HG02798 (cell line): ENCODE measurements at regions not wholly inside any gene's neighbourhood (a gene's known extent, or its start where the extent isn't known, plus 50 kb on each side); places are given as distances from the start of the nearest gene placed in this dataset.
"Not testable (repeated sequence)": the region's sequence is repeated elsewhere in the genome, so short reads cannot be mapped to it uniquely, and the experiment has no call there.

Experiments used
- ATAC-seq: cut with Tn5 transposase; IDR thresholded peaks from one replicate; pipeline ENCODE4 v1.9.1; 2021; ENCODE audit warnings: mild to moderate bottlenecking; ENCODE audit not compliant: unreplicated experiment, poor library complexity

DNA sequence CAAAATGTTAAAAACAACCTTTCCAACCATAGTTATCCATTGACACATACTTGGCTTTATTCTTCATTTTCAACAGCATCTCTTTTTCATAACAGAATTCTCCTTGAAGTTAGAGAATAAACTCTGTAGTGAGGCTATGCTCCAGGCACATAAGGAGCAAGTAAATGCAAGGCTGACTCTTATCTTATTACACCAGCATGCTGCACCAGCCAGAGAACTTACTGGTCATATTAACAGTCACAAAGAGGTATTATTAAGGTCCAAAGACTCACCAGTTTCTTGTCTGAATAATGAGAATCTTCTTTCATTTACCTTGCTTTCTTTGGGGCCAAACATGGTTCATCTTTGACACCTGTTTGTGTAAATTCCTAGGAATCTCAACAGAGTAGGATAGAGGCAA is 71.3 kb upstream of the IVNS1ABP start:
- no peak for ATAC-seq

DNA sequence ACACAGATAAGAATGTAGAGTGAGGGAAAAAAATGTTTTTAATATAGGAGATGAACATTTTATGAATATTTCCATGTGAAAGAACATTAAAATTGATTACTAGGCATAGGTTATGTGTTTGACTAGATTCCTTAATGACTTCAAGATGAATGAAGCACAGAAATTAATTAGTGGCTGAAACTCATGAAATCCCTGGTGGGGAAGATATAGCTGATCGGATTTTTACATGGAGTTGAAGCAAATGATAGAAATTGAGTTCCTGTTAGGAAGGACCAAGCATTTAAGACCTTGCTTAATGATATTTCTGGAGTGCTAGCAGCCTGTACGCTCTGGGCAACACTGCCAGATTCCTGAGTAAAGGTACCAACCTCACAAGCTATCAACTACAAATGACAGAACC is 68.9 kb upstream of the IVNS1ABP start:
- ATAC-seq, result no peak

DNA sequence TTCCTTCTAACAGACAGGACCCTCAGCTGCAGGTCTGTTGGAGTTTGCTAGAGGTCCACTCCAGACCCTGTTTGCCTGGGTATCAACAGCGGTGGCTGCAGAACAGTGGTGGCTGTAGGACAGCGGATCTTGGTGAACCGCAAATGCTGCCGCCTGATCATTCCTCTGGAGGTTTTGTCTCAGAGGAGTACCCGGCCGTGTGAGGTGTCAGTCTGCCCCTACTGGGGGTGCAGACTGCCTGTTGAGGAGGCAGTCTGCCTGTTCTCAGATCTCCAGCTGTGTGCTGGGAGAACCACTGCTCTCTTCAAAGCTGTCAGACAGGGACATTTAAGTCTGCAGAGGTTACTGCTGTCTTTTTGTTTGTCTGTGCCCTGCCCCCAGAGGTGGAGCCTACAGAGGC is 66.8 kb upstream of the IVNS1ABP start:
- not testable (repeated sequence) for ATAC-seq

DNA sequence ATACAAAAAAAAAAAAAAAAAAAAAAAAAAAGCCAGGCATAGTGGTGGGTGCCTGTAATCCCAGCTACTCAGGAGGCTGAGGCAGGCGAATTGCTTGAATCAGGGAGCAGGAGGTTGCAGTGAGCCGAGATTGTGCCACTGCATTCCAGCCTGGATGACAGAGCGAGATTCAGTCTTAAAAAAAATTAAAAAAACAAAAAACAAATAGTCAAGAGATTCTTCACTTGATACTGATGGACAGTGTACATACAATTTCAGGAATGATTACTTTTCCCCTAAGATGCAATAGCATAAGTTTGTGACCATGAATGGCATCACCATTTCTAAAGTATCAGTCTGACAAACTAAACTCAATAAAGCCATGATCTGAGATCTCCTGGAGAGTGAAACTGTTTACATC is 60.8 kb upstream of the IVNS1ABP start:
- no peak for ATAC-seq

DNA sequence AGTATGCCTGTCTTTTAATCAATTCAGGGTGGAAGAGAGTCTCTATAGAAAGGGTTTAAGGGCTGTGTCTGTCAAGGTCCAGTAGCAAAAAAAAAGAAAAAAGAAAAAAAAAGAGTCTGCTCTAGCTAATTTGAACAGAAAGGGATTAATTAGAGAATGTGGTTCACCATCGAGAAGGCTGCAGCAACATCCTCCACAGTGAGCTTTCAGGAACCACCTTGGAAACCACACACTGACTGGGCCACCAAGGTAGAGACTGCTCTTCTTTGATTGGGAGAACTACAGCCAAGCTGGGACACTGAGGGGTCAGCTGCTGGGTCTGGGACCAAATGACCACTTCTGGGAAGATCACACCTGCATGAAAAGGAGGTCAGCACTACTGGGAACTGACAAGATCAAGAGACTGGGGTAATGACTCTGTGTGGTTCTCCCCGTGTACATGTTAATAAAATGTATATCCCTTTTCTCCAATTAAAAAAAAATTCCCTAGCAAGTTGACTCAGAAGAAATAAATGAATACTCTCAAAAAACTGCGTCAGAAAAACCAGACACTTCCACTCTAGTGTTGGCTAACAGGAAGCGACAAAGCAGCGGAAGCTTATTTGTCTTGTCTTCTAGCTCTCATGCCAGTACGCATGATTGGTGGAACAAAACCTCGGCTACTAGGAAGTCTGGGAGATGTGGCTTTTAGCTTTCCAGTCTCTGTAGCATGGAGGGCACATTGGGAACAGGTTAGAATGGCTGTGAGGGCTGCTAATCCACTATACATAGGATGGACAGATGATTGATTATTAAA is 60.0 kb upstream of the IVNS1ABP start:
- ATAC-seq, result peak; percentile 39

DNA sequence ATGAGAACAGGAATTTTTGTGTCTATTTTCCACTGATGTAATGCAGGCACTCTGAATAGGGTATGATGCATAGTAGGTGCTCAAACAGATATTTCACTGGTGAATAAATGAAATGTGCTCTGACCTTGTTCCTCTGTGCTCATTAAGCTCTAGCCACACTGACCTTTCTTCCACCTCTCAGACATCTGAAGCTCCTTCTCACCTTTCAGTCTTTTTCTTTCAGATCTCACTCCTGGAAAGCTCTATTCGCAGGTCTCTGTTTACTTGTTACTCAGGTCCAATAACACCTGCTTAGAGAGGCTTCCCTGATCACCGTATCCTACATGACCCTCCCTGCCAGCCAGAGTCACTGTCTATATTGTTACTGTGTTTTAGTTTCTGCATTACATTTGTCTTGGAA is 59.2 kb upstream of the IVNS1ABP start:
- ATAC-seq, result peak; percentile 48

DNA sequence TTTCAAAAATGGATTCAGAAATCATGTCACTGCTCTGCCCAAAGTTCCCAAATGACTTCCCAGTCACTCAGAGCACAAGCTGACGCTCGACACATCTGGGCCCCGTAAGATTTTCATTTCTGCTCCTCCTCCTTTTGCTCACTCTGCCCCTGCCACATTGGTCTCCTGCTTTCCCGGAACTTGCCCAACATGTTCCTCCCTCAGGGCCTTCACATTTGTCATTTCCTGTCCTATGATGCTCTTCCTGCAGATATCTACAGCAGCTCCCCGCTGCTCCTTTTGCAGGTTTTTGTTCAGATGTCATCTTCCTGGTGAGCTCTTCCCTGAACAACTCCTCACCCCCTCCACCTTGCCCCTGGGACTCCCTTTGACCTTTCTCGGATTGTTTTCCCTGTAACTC is 58.5 kb upstream of the IVNS1ABP start:
- ATAC-seq, result no peak

DNA sequence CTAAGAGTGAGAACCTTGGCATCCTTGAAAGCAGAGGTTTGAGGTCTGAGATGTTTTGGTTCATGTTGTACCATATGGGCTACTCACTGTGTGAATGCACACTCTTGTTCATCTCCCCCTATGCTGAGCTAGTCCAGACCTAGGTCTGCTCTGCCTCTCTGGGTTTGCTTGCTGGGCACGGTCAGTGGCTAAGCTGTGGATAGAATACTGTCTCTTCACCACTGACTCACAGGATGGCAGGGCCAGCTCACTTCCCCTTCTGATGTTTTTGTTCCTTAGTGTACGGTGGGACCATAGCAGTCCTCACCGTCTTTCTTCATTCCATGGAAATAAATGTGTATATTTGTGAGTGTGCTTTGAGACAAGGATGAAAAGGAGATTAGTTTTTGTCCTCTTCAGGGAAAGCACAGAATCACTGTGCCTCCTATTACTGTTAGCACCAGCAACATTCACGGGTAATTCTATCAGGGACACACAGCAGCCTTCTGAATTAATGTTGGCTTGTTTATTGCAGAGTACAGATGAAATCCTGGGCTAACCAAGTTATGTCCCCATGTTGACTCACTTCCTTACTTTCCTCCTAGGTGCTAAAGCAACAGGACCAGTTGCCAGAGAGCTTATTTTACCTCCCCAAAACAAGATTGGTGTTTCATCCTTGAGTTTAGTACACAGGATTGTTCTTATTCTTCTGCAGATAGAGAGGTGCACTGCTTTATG is 56.9 kb upstream of the IVNS1ABP start:
- no peak for ATAC-seq

DNA sequence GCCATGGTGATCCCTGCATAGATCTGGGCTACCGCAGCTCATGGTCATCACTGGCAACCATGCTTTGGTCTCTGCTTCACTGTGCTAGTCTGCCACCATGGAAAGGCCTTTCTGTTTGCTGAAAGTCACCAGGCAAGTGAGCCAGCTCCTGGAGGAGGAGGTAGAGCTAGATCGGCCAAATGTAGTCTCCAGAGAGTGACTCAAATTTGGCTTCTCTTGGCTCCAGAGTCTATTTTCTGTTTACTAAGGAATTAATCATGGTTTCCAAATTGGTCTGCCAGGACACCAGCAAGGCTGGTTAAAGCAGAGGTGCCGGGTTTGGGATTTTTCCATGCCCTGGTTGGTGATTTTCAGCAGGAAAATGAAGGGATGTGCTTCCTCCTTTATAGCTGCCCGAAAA is 52.7 kb upstream of the IVNS1ABP start:
- no peak for ATAC-seq

DNA sequence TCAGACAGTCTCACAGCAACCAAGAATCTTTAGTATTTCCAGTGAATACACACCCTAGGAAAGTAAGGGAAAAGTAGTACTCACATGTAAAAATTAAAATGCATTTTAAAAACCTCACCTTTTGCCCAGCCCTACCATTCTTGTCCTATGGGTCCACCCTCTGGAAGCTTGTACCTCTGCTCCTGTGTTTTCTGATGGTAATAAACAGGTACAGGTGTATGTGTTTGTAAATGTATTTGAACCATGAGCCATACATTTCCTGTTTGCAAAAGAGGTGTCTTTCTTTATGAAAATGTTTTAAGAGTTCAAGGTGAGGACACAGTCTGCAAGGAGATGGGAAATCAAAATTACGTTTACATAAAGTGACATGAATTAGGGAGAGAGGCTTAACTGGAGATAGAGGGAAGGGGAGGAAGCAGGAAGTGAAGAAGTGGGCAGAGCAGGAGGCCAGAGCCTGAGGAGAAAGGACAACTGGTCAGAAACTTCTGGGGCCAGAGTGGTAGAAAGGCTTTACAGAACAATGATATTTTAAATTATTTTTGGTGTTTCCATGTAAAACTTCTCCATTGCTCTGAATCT is 52.0 kb upstream of the IVNS1ABP start:
- ATAC-seq, result no peak

DNA sequence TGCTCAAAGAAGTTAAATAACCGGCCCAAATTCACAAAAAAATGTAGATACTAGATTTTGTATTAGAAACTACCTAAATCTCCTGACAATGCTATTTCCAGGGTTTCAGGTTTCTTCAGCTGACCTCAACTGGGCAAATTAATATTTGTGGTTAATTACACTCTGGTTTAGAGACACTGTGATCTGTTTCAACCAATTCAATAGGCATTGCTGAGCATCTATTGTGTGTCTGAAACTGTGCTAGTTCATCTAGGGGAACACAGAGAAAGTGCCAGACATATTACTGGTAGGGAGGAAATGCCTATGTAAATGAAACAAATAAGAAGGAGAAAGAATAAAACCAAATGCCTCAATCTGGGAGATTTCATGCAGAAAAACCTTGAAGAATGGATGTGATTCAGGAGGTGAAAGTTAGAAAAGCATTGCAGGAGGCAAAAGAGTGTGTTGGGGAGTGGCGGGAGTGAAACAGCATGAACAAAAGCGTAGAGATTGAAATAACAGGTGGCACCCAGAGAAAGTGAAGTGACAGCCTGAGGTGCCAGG is 51.3 kb upstream of the IVNS1ABP start:
- ATAC-seq, result no peak

DNA sequence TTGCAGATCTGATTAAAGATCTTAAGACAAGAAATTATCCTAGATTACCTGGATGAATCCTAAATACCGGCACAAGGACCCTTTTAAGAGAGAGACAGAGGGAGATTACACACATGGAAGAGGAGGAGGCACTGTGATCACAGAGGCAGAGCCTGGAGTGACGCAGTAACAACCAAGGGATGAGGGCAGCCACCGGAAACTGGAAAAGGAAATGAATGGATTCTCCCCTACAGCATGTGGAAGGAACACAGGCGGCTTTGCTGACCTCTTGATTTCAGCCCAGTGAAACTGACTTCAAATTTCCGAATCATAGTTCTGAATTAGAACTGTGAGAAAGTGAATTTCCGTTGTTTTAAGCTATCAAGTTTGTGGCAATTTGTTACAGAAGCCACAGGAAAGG is 50.2 kb upstream of the IVNS1ABP start:
- no peak for ATAC-seq
